SK-N-MC (cell line): ENCODE measurements at regions not wholly inside any gene's neighbourhood (a gene's known extent, or its start where the extent isn't known, plus 50 kb on each side); places are given as distances from the start of the nearest gene placed in this dataset.

Experiments
- DNase-seq: peaks from one replicate; pipeline ENCODE4 v3.0.0-alpha.2; 2011; ENCODE audit warnings: low read depth, low spot score
- H3K27ac ChIP-seq: fragments of 200-600 bp; sonication (generic); 2 replicates; pipeline ENCODE4 v1.5.1; 2016; ENCODE audit warnings: mixed run types
- H3K36me3 ChIP-seq: fragments of 200-600 bp; sonication (generic); 2 replicates; pipeline ENCODE4 v1.6.1; 2017; ENCODE audit warnings: antibody characterized with exemption, low read length, mixed read lengths; ENCODE audit not compliant: insufficient read depth
- H3K4me3 ChIP-seq: fragments of 200-600 bp; sonication (generic); 2 replicates; pipeline ENCODE4 v1.5.1; 2016
- H3K9ac ChIP-seq: fragments of 200-600 bp; sonication (generic); 2 replicates; pipeline ENCODE4 v1.8.0; 2017; ENCODE audit warnings: mixed run types, mixed read lengths; ENCODE audit not compliant: insufficient read length
- H3K9me3 ChIP-seq: fragments of 200-600 bp; sonication (generic); 2 replicates; pipeline ENCODE4 v1.6.1; 2017; ENCODE audit warnings: low read depth, mild to moderate bottlenecking, antibody characterized with exemption, low read length, moderate library complexity, mixed read lengths
- EZH2 ChIP-seq: fragments of 200-600 bp; sonication (generic); IDR thresholded peaks from one replicate; pipeline ENCODE4 v1.6.1; 2017; ENCODE audit warnings: antibody characterized with exemption
- FOXP2 ChIP-seq: optimal IDR thresholded peaks from 2 replicates; pipeline ENCODE3; 2011; ENCODE audit warnings: mild to moderate bottlenecking, moderate library complexity; ENCODE audit not compliant: insufficient read depth; ENCODE audit errors: extremely low read length, control extremely low read depth
- POLR2AphosphoS5 ChIP-seq: IDR thresholded peaks from 2 replicates; pipeline ENCODE4 v1.6.1; 2012; ENCODE audit warnings: mild to moderate bottlenecking, low read depth, low read length, borderline replicate concordance

DNA sequence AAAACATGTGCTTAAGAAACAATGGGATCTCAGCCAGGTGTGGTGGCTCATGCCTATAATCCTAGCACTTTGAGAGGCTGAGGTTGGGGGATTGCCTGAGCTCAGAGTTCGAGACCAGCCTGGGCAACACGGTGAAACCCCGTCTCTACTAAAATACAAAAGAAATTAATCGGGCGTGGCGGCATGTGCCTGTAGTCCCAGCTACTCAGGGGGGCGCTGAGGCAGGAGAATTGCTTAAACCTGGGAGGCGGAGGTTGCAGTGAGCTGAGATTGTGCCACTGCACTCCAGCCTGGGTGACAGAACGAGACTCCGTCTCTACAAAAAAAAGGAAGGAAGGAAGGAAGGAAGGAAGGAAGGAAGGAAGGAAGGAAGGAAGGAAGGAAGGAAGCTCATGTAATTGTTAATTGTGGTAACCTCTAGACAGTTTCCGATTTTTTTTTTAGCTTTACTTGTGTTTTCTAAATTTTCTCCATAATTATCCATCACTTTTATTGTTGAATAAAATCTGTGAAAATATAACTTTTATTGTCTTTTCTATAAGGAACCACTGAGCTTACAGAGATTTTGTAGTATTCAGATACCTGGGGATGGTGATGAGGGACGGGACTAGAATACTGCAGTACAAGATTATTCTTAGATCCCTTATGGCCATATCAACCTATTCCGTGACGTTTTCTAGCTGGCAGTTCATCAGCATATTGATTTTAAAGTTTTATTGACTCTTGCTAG lies 506.9 kb downstream of the NR2F2 start:
- no peak; the same call in 1 of the 2 replicates for TF ChIP-seq POLR2AphosphoS5
- DNase-seq: peak; percentile 79
- peak overlapping the region; percentile 98 for H3K27ac ChIP-seq
- peak overlapping the region; percentile 65 for H3K4me3 ChIP-seq
- no peaks in the 10 kb centered on the region for H3K36me3 ChIP-seq
- H3K9ac ChIP-seq: peak overlapping the region; percentile 38
- no peaks in the 10 kb centered on the region for H3K9me3 ChIP-seq

DNA sequence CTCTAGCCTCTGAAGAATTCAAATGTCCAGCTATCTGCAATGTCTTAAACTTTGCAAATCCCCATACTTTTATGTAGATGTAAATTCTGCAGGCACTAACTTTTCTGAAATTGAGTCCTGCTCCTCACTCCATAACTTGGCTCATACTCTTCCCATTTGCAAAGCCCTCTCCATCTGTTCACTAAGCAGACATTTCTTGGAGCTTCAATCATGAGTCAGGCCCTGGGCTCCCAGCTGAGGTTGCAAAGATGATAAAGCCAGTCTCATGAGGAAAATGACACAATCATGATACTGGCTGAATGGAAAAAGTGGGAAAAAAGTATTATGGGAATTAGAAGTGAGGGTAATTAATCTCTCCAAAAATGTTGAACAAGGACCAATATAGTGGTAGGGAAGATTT lies 507.6 kb downstream of the NR2F2 start:
- Histone ChIP-seq H3K36me3 (no peaks in the 10 kb centered on the region), H3K27ac (peak overlapping the region; percentile 98), H3K4me3 (peak overlapping the region; percentile 65), H3K9ac (peak overlapping the region; percentile 38), H3K9me3 (no peaks in the 10 kb centered on the region)
- TF ChIP-seq POLR2AphosphoS5 (no peak), EZH2 (no peak), FOXP2 (no peak)
- DNase-seq: peak; percentile 66

DNA sequence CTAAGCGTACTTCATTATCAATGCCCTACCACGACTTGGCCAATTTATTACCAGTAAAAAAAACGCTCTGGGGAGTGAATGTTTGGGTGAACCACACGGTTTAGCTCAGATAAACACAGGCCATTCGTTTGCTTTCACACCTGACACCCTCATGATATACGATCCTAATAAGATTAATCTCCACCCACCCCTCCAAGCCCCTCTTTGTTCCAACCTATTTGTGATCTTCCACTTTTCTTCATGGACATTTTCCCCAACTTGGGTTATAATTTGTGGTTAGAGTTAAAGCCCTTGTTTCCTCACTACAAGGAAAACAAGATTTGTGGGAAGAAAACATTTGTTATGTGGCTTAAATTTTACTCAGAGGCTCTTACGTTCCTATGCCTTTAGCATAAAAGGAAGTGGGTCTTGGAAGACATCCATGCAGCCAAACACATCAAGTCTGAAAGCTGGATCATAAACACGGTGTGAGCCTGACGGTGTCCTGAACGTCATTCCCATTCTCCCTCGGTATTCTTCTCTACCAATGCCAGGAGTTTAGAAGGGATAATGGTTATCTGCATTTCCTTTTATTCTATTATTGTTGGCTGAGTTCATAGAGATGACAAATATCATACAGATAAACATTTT lies 518.9 kb downstream of the NR2F2 start:
- Histone ChIP-seq H3K9ac (no peak overlapping the region), H3K4me3 (0 out of 2 replicates have a peak overlapping the region, but pooled peaks have one; percentile 12), H3K27ac (no peak overlapping the region), H3K9me3 (no peaks in the 10 kb centered on the region), H3K36me3 (no peaks in the 10 kb centered on the region)
- no peak for DNase-seq
- TF ChIP-seq FOXP2 (no peak), POLR2AphosphoS5 (no peak), EZH2 (no peak)

DNA sequence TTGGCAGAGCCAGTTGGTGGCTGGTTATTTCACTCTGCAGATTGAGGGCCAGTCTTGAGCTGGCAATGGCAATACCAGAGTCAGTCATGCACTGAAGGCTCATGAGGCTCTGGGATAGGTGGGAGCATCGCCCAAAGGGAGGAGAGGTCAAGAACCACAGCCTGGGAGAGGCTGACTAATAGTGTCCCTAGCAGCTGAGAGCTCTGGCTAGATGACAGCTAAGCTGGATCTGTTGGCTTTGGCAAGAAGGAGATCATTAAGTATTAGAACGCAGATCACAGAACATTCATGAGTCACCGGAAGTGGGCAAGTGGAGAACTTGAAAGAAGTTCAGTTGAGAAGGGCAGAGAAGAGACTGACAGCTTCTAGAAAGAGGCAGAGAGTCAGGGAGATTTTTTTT lies 521.1 kb downstream of the NR2F2 start:
- H3K27ac ChIP-seq: no peak overlapping the region
- H3K4me3 ChIP-seq: no peak overlapping the region
- H3K36me3 ChIP-seq: no peaks in the 10 kb centered on the region
- no peak for DNase-seq
- TF ChIP-seq POLR2AphosphoS5 (no peak), FOXP2 (no peak), EZH2 (no peak)
- H3K9me3 ChIP-seq: no peaks in the 10 kb centered on the region
- no peak overlapping the region for H3K9ac ChIP-seq

DNA sequence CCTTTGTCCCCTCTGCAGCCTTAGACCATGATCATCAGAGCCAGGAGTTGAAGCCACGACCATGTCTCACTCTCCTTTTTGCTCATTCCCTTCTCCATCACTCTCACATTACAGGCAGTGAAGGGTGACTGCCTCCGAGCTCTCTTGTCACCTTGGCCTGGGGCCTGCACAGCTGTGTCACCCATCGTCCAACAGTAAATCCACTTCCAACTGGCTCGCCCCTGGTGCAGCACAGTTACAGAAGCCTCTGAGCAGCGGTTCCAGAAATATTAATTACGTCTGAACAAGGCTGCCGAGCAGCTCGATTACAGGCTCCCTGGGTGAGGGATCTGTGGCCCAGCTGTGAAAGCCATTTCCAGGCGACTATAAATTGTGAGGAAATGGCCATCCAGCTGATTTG lies 528.2 kb downstream of the NR2F2 start:
- no peak overlapping the region for H3K4me3 ChIP-seq
- no peak for DNase-seq

DNA sequence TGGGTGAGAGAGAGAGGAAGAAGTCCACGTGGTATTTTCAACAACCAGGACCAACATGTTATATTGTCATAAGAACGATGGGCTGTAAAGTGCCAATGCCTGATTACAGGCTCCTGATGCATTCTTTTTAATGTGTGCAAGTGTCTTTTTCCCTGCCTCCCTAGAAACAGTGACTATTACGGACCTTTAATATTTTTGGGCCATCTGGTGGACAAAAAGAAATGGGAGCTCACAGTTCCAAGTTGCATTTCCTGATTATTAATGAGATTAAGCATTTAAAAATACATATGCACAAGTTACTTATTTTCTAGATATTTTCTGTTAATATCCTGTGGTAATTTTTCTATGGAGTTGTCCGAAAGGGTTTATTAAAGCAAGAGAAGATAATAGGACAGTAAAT lies 530.2 kb downstream of the NR2F2 start:
- no peak for DNase-seq
- no peaks in the 10 kb centered on the region for H3K36me3 ChIP-seq

More for the DNA sequence above, 528.2 kb downstream of the NR2F2 start:
- H3K9me3 ChIP-seq: no peaks in the 10 kb centered on the region
- no peak overlapping the region for H3K27ac ChIP-seq
- H3K9ac ChIP-seq: no peak overlapping the region
- TF ChIP-seq POLR2AphosphoS5 (no peak), FOXP2 (no peak), EZH2 (no peak)
- H3K36me3 ChIP-seq: no peaks in the 10 kb centered on the region

DNA sequence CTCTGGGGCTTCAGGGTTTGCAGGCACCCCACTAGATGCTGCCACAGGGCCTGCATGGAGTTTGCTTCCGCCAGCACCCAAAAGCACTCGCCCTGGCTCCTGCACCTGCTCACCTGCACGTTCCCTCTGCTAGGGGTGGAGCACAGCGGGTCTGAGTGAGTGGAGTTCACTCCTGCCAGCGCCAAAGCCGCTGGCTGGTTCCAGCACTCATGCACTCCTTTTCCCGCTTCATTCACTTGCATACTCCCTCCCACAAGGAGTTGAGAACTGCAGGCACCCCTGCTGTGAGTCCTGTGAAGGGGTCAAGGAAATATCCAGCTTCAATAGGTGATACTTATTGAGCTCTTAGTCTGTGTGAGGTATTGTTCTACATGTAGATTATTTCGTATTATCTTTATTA lies 537.5 kb downstream of the NR2F2 start:
- DNase-seq: no peak
- TF ChIP-seq EZH2 (no peak), POLR2AphosphoS5 (no peak), FOXP2 (no peak)
- Histone ChIP-seq H3K9me3 (no peaks in the 10 kb centered on the region), H3K36me3 (no peaks in the 10 kb centered on the region), H3K9ac (no peak overlapping the region), H3K27ac (no peak overlapping the region), H3K4me3 (no peak overlapping the region)

More for the DNA sequence above, 530.2 kb downstream of the NR2F2 start:
- no peak overlapping the region for H3K4me3 ChIP-seq
- no peak overlapping the region for H3K27ac ChIP-seq
- no peak overlapping the region for H3K9ac ChIP-seq
- no peaks in the 10 kb centered on the region for H3K9me3 ChIP-seq
- TF ChIP-seq EZH2 (no peak), FOXP2 (no peak), POLR2AphosphoS5 (no peak)

DNA sequence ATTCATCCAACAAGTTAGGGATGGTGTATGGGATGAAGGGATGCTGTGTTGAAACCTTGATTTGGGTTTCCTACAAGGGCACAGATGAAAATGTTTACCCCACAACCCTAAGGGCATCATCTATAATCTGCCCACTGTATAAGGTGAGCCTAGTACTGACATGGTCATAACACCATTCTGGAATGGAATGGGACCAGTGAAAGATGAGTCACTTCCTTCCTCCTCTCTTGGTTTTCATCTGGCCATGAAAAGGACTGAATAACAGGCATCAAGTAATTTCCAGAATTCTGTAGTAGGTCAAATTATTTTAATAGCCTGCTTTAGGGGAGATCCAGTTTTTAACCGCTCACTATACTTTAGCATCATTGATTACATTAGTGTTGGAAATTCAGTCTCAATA lies 538.6 kb downstream of the NR2F2 start:
- no peak for DNase-seq
- no peaks in the 10 kb centered on the region for H3K9me3 ChIP-seq
- no peak for TF ChIP-seq POLR2AphosphoS5
- TF ChIP-seq EZH2: no peak
- no peak for TF ChIP-seq FOXP2
- no peak overlapping the region for H3K9ac ChIP-seq
- H3K27ac ChIP-seq: no peak overlapping the region
- no peak overlapping the region for H3K4me3 ChIP-seq
- no peaks in the 10 kb centered on the region for H3K36me3 ChIP-seq
